ENCODE measurements at regions not wholly inside any gene's neighbourhood (a gene's known extent, or its start where the extent isn't known, plus 50 kb on each side); places are given as distances from the start of the nearest gene placed in this dataset.

DNA sequence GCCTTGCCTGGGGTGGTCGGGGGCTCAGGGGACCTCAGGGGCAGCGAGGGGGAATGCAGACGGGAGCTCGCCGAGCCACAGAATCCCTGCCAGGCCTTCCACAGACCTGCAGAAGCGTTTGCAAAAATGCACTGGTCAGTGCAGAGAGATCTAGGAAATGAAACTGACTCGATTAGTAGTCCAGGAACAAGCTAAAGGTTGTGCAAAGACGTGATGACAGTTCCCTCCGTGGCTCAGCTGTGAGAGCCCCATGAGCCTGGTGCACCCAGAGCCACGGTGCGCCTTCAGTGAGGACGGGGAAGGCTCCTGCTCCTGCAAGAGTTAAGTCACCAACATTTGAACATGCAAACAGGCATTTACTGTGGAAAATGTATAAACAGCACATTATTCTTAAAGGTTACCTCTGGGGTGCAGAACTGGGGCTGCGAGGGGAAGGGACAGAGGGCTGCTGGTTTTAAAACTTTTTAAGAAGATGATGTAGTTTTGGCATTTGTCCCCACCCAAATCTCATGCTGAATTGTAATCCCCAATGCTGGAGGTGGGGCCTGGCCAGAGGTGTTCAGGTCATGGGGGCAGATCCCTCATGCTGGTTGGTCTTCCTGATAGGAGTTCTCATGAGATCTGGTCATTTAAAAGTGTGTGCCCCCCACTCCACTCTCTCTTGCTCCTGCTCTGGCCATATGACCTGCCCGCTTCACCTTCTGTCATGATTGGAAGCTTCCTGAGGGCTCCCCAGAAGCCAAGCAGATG is 147.3 kb downstream of the DLL1 start:
- DNase-seq, result no peak
- 41% methylated on average over 14 of the region's 14 CpGs for WGBS (ENCODE audit: low lambda C conversion rate)
- POLR2A ChIA-PET, result no interaction called here

DNA sequence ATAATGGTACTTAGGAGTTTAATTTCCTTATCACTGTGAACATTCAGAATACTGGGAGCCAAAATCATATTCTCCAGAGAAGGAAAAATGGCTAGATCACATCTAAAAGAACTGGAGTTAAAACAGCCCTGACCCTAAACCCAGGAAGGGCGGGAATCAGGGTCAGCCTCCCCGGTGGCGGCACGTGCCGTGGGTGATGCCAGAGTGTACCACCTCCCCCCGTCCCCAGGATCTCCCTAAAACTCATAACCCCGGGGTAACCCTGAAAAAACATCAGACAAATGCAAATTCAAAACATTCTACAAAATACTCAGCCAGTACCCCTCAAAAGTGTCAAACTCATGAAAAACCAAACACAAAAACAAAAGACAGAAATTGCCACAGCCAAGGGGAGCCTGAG is 148.3 kb downstream of the DLL1 start:
- Histone ChIP-seq H4K20me1 (ENCODE audit: insufficient read depth) (no peaks in the 10 kb centered on the region), H3K9ac (no peak overlapping the region), H3K9me2 (no peaks in the 10 kb centered on the region), H3K4me3 (ENCODE audit: low read depth in 2 of 2, low read length in 1 of 2) (no peak overlapping the region), H3K27me3 (ENCODE audit: insufficient read depth) (no peaks in the 10 kb centered on the region), H3K9me3 (no peaks in the 10 kb centered on the region), H3F3A (replicated peaks; ENCODE audit: insufficient read depth) (no peaks in the 10 kb centered on the region), H3K27ac (ENCODE audit: low read depth in 2 of 2, low read length in 1 of 2) (no peak overlapping the region), H3K79me2 (ENCODE audit: insufficient read depth) (no peaks in the 10 kb centered on the region), H2AFZ (ENCODE audit: low read depth) (no peak overlapping the region), H3K4me2 (no peak overlapping the region), H3K36me3 (replicated peaks in 1 of 2; ENCODE audit: control insufficient read depth in 1 of 2, insufficient read depth in 2 of 2, low read length in 1 of 2) (no peaks in the 10 kb centered on the region), H3K4me1 (ENCODE audit: control insufficient read depth in 1 of 2, insufficient read depth in 2 of 2, low read depth in 1 of 2, low read length in 1 of 2) (no peaks in the 10 kb centered on the region)
- 21% methylated on average over 7 of the region's 7 CpGs for WGBS (ENCODE audit: low lambda C conversion rate)
- DNase-seq, result no peak
- POLR2A ChIA-PET, result no interaction called here
- CTCF ChIA-PET, result no interaction called here
- no peak for TF ChIP-seq RCOR1 (IDR thresholded peaks at IDR 0.05; ENCODE audit: low read length)
- TF ChIP-seq, protein P1, sequence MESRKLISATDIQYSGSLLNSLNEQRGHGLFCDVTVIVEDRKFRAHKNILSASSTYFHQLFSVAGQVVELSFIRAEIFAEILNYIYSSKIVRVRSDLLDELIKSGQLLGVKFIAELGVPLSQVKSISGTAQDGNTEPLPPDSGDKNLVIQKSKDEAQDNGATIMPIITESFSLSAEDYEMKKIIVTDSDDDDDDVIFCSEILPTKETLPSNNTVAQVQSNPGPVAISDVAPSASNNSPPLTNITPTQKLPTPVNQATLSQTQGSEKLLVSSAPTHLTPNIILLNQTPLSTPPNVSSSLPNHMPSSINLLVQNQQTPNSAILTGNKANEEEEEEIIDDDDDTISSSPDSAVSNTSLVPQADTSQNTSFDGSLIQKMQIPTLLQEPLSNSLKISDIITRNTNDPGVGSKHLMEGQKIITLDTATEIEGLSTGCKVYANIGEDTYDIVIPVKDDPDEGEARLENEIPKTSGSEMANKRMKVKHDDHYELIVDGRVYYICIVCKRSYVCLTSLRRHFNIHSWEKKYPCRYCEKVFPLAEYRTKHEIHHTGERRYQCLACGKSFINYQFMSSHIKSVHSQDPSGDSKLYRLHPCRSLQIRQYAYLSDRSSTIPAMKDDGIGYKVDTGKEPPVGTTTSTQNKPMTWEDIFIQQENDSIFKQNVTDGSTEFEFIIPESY (IDR thresholded peaks at IDR 0.05; ENCODE audit: borderline replicate concordance, low read depth), result no peak
- TF ChIP-seq, protein P2, sequence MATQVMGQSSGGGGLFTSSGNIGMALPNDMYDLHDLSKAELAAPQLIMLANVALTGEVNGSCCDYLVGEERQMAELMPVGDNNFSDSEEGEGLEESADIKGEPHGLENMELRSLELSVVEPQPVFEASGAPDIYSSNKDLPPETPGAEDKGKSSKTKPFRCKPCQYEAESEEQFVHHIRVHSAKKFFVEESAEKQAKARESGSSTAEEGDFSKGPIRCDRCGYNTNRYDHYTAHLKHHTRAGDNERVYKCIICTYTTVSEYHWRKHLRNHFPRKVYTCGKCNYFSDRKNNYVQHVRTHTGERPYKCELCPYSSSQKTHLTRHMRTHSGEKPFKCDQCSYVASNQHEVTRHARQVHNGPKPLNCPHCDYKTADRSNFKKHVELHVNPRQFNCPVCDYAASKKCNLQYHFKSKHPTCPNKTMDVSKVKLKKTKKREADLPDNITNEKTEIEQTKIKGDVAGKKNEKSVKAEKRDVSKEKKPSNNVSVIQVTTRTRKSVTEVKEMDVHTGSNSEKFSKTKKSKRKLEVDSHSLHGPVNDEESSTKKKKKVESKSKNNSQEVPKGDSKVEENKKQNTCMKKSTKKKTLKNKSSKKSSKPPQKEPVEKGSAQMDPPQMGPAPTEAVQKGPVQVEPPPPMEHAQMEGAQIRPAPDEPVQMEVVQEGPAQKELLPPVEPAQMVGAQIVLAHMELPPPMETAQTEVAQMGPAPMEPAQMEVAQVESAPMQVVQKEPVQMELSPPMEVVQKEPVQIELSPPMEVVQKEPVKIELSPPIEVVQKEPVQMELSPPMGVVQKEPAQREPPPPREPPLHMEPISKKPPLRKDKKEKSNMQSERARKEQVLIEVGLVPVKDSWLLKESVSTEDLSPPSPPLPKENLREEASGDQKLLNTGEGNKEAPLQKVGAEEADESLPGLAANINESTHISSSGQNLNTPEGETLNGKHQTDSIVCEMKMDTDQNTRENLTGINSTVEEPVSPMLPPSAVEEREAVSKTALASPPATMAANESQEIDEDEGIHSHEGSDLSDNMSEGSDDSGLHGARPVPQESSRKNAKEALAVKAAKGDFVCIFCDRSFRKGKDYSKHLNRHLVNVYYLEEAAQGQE (IDR thresholded peaks at IDR 0.05; ENCODE audit: low read depth, low read length), result no peak
- TF ChIP-seq MEF2A (IDR thresholded peaks at IDR 0.05; ENCODE audit: borderline replicate concordance, low read depth), result no peak
- TF ChIP-seq TCF12 (IDR thresholded peaks at IDR 0.05), result no peak
- TF ChIP-seq, protein P3, sequence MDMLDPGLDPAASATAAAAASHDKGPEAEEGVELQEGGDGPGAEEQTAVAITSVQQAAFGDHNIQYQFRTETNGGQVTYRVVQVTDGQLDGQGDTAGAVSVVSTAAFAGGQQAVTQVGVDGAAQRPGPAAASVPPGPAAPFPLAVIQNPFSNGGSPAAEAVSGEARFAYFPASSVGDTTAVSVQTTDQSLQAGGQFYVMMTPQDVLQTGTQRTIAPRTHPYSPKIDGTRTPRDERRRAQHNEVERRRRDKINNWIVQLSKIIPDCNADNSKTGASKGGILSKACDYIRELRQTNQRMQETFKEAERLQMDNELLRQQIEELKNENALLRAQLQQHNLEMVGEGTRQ (IDR thresholded peaks at IDR 0.05; ENCODE audit: borderline replicate concordance, low read depth, low read length), result no peak
- TF ChIP-seq CHD2 (IDR thresholded peaks at IDR 0.05; ENCODE audit: low read length, partially characterized antibody), result no peak
- TF ChIP-seq, protein P4, sequence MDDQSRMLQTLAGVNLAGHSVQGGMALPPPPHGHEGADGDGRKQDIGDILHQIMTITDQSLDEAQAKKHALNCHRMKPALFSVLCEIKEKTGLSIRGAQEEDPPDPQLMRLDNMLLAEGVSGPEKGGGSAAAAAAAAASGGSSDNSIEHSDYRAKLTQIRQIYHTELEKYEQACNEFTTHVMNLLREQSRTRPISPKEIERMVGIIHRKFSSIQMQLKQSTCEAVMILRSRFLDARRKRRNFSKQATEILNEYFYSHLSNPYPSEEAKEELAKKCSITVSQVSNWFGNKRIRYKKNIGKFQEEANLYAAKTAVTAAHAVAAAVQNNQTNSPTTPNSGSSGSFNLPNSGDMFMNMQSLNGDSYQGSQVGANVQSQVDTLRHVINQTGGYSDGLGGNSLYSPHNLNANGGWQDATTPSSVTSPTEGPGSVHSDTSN (IDR thresholded peaks at IDR 0.05), result no peak
- no peak for TF ChIP-seq TEAD4 (IDR thresholded peaks at IDR 0.05; ENCODE audit: borderline replicate concordance, insufficient read depth)
- no peak for TF ChIP-seq SMC3 (IDR thresholded peaks at IDR 0.05; ENCODE audit: low read depth, low read length)
- TF ChIP-seq ELF1 (IDR thresholded peaks at IDR 0.05), result no peak
- no peak for TF ChIP-seq TAF1 (IDR thresholded peaks at IDR 0.05; ENCODE audit: borderline replicate concordance, low read depth, low read length)
- TF ChIP-seq GATA2 (CRISPR knock-in tag; IDR thresholded peaks at IDR 0.05), result no peak
- TF ChIP-seq, protein P5, sequence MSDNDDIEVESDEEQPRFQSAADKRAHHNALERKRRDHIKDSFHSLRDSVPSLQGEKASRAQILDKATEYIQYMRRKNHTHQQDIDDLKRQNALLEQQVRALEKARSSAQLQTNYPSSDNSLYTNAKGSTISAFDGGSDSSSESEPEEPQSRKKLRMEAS (IDR thresholded peaks at IDR 0.05; ENCODE audit: low read depth), result no peak
- TF ChIP-seq FOXM1 (IDR thresholded peaks at IDR 0.05; ENCODE audit: low read depth), result no peak
- TF ChIP-seq EZH2phosphoT487 (IDR thresholded peaks at IDR 0.05; ENCODE audit: borderline replicate concordance, low read depth), result no peak
- no peak for TF ChIP-seq JUND (IDR thresholded peaks at IDR 0.05)

More for the DNA sequence above, 147.3 kb downstream of the DLL1 start:
- TF ChIP-seq ELF1 (IDR thresholded peaks at IDR 0.05) (no peak), FOSL2 (IDR thresholded peaks at IDR 0.05; ENCODE audit: borderline replicate concordance, low read depth) (no peak), FOXJ3 (CRISPR knock-in tag; IDR thresholded peaks at IDR 0.05) (no peak), RCOR1 (IDR thresholded peaks at IDR 0.05; ENCODE audit: low read length) (no peak), RXRA (IDR thresholded peaks at IDR 0.05; ENCODE audit: borderline replicate concordance, low read depth) (no peak), YY1 (IDR thresholded peaks at IDR 0.05; ENCODE audit: low read depth) (no peak), NFIC (IDR thresholded peaks at IDR 0.05; ENCODE audit: borderline replicate concordance) (no peak)
- no peaks in the 10 kb centered on the region for H3K9me3 ChIP-seq
- H3K27me3 ChIP-seq (ENCODE audit: insufficient read depth), result no peaks in the 10 kb centered on the region
- H3K4me2 ChIP-seq, result no peak overlapping the region
- H3K79me2 ChIP-seq (ENCODE audit: insufficient read depth), result no peaks in the 10 kb centered on the region
- CTCF ChIA-PET, result no interaction called here
- no peaks in the 10 kb centered on the region for H4K20me1 ChIP-seq (ENCODE audit: insufficient read depth)
- H2AFZ ChIP-seq (ENCODE audit: low read depth), result no peak overlapping the region
- no peaks in the 10 kb centered on the region for H3K4me1 ChIP-seq (ENCODE audit: control insufficient read depth in 1 of 2, insufficient read depth in 2 of 2, low read depth in 1 of 2, low read length in 1 of 2)
- no peaks in the 10 kb centered on the region for H3K9me2 ChIP-seq
- no peak overlapping the region for H3K9ac ChIP-seq
- no peak overlapping the region for H3K4me3 ChIP-seq (ENCODE audit: low read depth in 2 of 2, low read length in 1 of 2)
- H3K36me3 ChIP-seq (replicated peaks in 1 of 2; ENCODE audit: control insufficient read depth in 1 of 2, insufficient read depth in 2 of 2, low read length in 1 of 2), result no peaks in the 10 kb centered on the region
- no peak overlapping the region for H3K27ac ChIP-seq (ENCODE audit: low read depth in 2 of 2, low read length in 1 of 2)
- no peaks in the 10 kb centered on the region for H3F3A ChIP-seq (replicated peaks; ENCODE audit: insufficient read depth)

All from SK-N-SH (cell line).